ENCODE measurements at regions not wholly inside any gene's neighbourhood (a gene's known extent, or its start where the extent isn't known, plus 50 kb on each side); places are given as distances from the start of the nearest gene placed in this dataset.

GRCh38 chr15:97691799-97692198 lies 268.7 kb upstream of the ARRDC4 start:
- TF ChIP-seq CTCF (IDR thresholded peaks at IDR 0.05): no peak
- TF ChIP-seq POLR2A (IDR thresholded peaks at IDR 0.05): no peak
